PC-9 (cell line): ENCODE measurements at regions not wholly inside any gene's neighbourhood (a gene's known extent, or its start where the extent isn't known, plus 50 kb on each side); places are given as distances from the start of the nearest gene placed in this dataset.

Experiments
- EZH2 ChIP-seq: fragments of 200-600 bp; sonication (generic); IDR thresholded peaks from 2 replicates; pipeline ENCODE4 v1.8.0; 2017; ENCODE audit warnings: antibody characterized with exemption, low read depth
- TF ChIP-seq, protein P1 (sequence below): fragments of 200-600 bp; sonication (generic); conservative IDR thresholded peaks from 2 replicates; pipeline ENCODE4 v1.6.1; 2017; ENCODE audit warnings: mixed run types, antibody characterized with exemption, mild to moderate bottlenecking, moderate library complexity

DNA sequence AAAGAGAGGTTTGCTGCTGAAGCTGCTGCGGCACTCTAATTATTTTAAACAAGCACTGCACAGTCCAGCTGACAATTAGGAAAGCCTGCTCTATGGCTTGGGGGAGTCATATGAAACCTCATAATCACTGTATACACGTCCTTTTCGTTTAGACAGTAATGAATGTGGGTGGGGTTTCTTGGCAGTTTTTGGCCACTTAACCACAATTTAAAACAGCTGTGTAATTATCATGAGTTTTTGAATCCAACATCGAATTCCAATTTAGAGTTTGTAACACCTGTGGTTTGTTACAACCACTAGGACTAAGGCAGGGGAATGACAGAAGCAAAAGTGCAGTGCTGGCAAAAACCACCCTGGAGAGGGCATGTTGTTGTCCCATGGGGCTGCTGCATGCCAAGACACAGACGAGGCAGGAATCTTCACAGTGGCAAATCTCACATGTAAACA, 99.5 kb downstream of the CXXC4 start:
- TF ChIP-seq, protein P1, sequence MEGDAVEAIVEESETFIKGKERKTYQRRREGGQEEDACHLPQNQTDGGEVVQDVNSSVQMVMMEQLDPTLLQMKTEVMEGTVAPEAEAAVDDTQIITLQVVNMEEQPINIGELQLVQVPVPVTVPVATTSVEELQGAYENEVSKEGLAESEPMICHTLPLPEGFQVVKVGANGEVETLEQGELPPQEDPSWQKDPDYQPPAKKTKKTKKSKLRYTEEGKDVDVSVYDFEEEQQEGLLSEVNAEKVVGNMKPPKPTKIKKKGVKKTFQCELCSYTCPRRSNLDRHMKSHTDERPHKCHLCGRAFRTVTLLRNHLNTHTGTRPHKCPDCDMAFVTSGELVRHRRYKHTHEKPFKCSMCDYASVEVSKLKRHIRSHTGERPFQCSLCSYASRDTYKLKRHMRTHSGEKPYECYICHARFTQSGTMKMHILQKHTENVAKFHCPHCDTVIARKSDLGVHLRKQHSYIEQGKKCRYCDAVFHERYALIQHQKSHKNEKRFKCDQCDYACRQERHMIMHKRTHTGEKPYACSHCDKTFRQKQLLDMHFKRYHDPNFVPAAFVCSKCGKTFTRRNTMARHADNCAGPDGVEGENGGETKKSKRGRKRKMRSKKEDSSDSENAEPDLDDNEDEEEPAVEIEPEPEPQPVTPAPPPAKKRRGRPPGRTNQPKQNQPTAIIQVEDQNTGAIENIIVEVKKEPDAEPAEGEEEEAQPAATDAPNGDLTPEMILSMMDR, result no peak
- no peak for TF ChIP-seq EZH2
